ENCODE measurements at regions not wholly inside any gene's neighbourhood (a gene's known extent, or its start where the extent isn't known, plus 50 kb on each side); places are given as distances from the start of the nearest gene placed in this dataset.

DNA sequence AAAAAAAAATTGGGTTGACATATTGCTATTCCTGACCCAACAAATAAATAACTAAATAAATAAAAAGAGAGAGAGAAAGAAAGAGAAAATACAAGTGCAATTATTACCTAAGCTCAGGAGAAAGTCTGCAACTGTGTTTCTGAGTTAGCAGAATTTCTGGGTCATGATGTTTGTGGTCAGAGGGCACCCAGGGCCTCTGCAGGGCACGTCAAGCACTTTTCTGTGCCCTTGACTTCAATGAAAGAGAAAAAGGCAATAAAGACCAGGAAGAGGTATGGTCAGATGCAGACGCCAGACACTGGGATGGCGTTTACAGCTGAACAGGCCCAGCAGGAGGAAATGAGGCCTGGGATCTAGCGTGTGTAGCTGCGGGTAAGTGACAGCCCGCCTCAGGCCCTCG lies 160.9 kb upstream of the GDF10 start:
- CTCF ChIA-PET, result no interaction called here
- DNase-seq, result no peak
- POLR2A ChIA-PET, result no interaction called here
- no peaks in the 10 kb centered on the region for H3K27me3 Mint-ChIP-seq
- no peak overlapping the region for H3K4me3 Mint-ChIP-seq
- intact Hi-C loops (cut with micrococcal nuclease), result no loop called here
- no peak overlapping the region for H3K27ac Mint-ChIP-seq
- no peaks in the 10 kb centered on the region for H3K4me1 Mint-ChIP-seq (ENCODE audit: low read depth)
- H3K9me3 Mint-ChIP-seq, result no peaks in the 10 kb centered on the region
- H3K36me3 Mint-ChIP-seq, result no peaks in the 10 kb centered on the region

DNA sequence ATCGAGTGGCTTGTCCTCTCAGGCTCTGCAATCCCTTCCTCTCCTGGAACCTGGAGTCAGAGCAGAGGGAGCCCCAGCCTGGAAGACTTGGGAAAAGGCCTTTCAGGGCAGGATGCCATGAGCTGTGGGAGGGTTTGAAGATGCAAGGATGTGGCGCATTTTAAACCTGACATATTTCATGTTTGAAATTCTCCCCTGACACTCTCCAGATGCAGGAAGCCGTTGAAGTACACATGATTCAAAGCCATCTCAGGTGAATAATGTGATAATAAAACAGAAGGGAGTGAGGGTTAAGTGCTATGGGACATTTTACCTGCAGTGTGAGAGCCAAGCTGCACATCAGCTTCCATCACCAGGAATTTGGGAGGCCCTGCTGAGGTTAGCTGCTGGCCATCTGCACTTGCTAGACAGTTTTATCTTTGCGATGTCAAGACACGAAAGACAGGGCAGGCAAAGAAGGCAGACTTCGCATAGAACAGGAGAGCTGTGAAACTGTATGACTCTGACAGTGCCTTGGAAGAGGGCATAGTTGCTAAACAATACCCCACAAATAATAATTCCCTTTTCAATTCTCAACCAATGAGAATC lies 159.1 kb upstream of the GDF10 start:
- ChIA-PET POLR2A (no interaction called here), CTCF (no interaction called here)
- Mint-ChIP-seq H3K4me3 (no peak overlapping the region), H3K4me1 (ENCODE audit: low read depth) (no peaks in the 10 kb centered on the region), H3K36me3 (no peaks in the 10 kb centered on the region), H3K9me3 (no peaks in the 10 kb centered on the region), H3K27me3 (no peaks in the 10 kb centered on the region), H3K27ac (no peak overlapping the region)
- no peak for DNase-seq
- intact Hi-C loops (cut with micrococcal nuclease), result no loop called here

DNA sequence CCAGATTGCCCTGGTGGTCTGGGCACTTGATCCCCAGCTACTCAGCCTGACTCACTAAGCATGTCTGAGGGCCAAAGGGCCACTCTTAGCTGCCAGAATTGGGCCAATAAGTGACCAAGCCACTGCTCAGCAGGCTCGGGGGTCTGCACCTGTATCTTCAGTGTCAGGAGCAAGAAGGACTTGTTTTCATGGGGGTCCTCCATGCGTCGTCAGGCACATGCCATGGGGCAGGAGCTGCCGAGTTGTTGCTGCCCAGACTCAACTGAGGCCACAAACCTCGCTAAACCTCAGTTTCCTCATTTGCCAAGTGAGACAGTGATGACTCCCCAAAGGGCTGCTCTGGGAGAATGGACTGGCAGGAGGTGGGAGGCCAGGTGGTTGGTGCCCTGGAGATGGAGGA lies 158.6 kb upstream of the GDF10 start:
- Mint-ChIP-seq H3K36me3 (no peaks in the 10 kb centered on the region), H3K27me3 (no peaks in the 10 kb centered on the region), H3K9me3 (no peaks in the 10 kb centered on the region), H3K4me1 (ENCODE audit: low read depth) (no peaks in the 10 kb centered on the region), H3K4me3 (no peak overlapping the region), H3K27ac (no peak overlapping the region)
- ChIA-PET POLR2A (no interaction called here), CTCF (no interaction called here)
- intact Hi-C loops (cut with micrococcal nuclease), result no loop called here
- DNase-seq, result no peak

DNA sequence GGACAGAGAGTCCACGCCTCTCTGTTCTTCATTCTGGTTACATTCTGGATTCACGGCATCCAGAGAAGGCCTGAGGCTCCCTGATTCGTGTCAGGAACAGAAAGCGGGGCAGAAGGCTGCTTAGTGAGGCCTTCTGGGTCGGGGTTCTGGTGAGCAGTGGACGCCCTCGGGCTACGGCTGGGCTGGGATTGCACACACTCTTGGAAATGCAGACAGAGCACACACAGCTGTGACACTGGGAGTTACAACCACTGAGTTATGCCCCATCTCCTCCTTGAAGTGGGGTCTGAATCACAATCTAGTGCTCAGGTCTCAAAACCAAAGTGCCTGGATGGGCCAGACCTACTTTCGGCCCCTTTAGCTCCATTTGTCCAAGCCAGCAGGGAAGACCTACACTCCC lies 156.9 kb upstream of the GDF10 start:
- ChIA-PET POLR2A (no interaction called here), CTCF (interaction anchor here (1.4 kb wide), 1 partner anchor 96 kb away, joined by 5 read pairs; no protein-coding TSS in a partner anchor)
- Mint-ChIP-seq H3K9me3 (no peaks in the 10 kb centered on the region), H3K4me1 (ENCODE audit: low read depth) (no peaks in the 10 kb centered on the region), H3K36me3 (no peaks in the 10 kb centered on the region), H3K27ac (no peak overlapping the region), H3K4me3 (no peak overlapping the region), H3K27me3 (no peaks in the 10 kb centered on the region)
- intact Hi-C loops (cut with micrococcal nuclease), result no loop called here
- no peak for DNase-seq

DNA sequence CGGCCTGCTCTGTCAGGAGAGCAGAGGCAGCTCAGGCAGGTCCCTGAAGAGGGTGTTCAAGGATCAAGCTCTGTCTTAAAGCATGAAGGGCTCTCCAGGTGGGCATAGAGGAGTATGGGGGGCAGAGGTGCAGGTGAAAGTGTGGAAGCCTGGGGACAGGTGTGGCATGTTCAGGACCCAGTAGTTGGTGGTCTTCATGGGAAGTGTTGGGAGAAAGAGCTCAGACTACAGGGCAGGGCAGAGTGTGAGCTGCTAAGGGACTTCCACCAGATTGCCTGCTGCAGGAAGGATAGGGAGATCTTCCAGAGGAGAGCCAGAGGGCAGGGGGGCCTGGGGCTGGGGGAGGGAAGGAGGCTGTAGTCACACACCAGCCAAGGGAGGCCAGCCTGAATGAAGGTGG lies 156.5 kb upstream of the GDF10 start:
- ChIA-PET CTCF (interaction anchor here (1.4 kb wide), 1 partner anchor 96 kb away, joined by 5 read pairs; no protein-coding TSS in a partner anchor), POLR2A (no interaction called here)
- Mint-ChIP-seq H3K9me3 (no peaks in the 10 kb centered on the region), H3K27me3 (no peaks in the 10 kb centered on the region), H3K27ac (no peak overlapping the region), H3K4me1 (ENCODE audit: low read depth) (no peaks in the 10 kb centered on the region), H3K4me3 (no peak overlapping the region), H3K36me3 (no peaks in the 10 kb centered on the region)
- no peak for DNase-seq
- intact Hi-C loops (cut with micrococcal nuclease), result no loop called here

DNA sequence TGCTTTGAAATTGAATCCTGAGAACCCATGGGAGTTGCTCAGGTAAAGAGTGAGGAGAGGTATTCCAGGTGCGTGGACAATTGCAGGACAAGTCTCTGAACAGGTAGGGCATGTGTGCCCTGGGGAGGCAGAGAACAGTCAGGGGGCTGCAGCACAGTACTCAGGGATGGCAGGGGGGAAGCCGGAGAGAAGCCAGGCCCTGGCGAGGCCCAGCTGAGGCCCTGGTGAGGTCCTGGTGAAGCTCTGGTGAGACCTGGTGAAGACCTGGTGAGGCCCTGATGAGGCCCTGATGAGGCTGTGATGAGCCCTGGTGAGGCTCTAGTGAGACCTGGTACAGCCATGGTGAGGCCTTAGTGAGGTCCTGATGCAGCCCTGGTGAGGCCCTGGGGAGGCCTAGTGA lies 155.5 kb upstream of the GDF10 start:
- Mint-ChIP-seq H3K36me3 (no peaks in the 10 kb centered on the region), H3K27ac (no peak overlapping the region), H3K9me3 (no peaks in the 10 kb centered on the region), H3K4me1 (ENCODE audit: low read depth) (no peaks in the 10 kb centered on the region), H3K4me3 (no peak overlapping the region), H3K27me3 (no peaks in the 10 kb centered on the region)
- no peak for DNase-seq
- ChIA-PET CTCF (no interaction called here), POLR2A (no interaction called here)
- intact Hi-C loops (cut with micrococcal nuclease), result no loop called here

DNA sequence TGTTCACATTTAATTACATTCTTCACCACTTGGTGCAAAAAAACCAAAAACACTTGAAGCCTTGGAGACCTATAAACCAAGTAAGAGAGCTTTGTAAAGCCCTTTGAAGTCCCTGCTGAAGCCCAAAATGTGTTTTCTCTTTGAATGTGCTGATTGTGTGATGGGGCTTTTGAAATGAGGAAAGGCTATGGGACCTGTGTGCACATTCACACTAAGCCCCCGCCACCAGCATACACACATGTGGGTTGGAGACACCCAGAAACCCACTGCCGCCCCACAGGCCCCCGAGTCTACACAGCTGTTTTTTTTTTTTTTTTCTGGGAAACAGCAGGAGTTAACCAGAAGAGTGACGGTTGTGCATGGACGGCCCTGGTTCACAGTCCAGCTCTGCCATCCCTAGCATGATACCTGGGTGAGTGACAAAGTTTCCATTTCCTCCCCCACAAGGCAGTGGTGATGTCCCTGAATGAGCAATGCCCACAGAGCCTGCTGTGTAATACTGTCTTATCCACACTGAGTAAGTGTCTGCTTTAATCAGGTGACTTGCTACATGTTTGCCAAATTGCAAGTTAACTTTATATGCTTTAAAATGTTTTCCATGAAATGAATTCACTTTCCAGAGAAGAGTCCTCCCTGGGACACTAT lies 154.6 kb upstream of the GDF10 start:
- H3K9me3 Mint-ChIP-seq, result no peaks in the 10 kb centered on the region
- POLR2A ChIA-PET, result no interaction called here

DNA sequence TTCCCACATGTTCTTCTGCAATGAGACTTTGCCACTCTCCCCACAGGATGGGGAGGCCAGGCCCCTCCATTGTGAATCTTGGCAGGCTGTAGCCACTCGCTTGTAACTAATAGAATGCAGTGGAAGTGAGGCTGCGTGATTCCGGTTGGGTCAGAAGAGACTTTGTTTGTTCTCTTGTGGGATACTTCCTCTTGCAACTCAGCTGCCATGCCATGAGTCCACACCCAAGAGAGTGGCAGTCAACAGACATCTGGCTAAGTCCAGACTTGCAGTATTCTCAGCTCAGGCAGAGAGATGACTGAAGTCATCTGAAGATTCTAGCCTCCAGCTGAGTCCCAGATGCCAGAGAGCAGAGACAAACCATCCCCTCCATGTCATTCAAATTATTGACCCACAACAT lies 153.4 kb upstream of the GDF10 start:
- Mint-ChIP-seq H3K4me1 (ENCODE audit: low read depth) (no peaks in the 10 kb centered on the region), H3K4me3 (no peak overlapping the region), H3K36me3 (no peaks in the 10 kb centered on the region), H3K27ac (no peak overlapping the region), H3K27me3 (no peaks in the 10 kb centered on the region), H3K9me3 (no peaks in the 10 kb centered on the region)
- DNase-seq, result no peak
- ChIA-PET POLR2A (no interaction called here), CTCF (no interaction called here)
- intact Hi-C loops (cut with micrococcal nuclease), result no loop called here

More for the DNA sequence above, 154.6 kb upstream of the GDF10 start:
- H3K36me3 Mint-ChIP-seq, result no peaks in the 10 kb centered on the region
- H3K4me3 Mint-ChIP-seq, result no peak overlapping the region
- H3K27me3 Mint-ChIP-seq, result no peaks in the 10 kb centered on the region
- CTCF ChIA-PET, result no interaction called here
- no peaks in the 10 kb centered on the region for H3K4me1 Mint-ChIP-seq (ENCODE audit: low read depth)
- peak; percentile 38 for DNase-seq
- intact Hi-C loops (cut with micrococcal nuclease), result no loop called here
- H3K27ac Mint-ChIP-seq, result no peak overlapping the region

DNA sequence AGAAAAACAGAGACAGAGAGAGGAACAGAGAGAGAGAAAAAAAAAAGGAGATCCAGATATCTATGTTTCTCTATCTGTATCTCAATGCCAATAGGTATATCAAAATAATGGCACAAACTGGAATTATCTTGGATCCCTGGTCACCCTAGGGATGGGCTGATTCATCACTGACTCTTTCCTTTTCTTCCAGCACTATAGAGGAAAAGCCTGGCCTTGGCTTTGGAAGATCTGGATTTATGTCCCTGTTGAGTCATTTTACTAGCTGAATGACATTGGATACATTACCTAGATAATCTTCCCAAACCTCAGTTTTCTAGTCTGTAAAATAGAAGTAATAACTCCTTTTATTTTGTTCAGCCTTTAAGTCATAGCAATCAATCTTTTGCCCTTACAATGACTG lies 152.8 kb upstream of the GDF10 start:
- DNase-seq, result no peak
- intact Hi-C loops (cut with micrococcal nuclease), result no loop called here
- Mint-ChIP-seq H3K36me3 (no peaks in the 10 kb centered on the region), H3K27me3 (no peaks in the 10 kb centered on the region), H3K27ac (no peak overlapping the region), H3K4me3 (no peak overlapping the region), H3K4me1 (ENCODE audit: low read depth) (no peaks in the 10 kb centered on the region), H3K9me3 (no peaks in the 10 kb centered on the region)
- CTCF ChIA-PET, result no interaction called here
- POLR2A ChIA-PET, result no interaction called here

DNA sequence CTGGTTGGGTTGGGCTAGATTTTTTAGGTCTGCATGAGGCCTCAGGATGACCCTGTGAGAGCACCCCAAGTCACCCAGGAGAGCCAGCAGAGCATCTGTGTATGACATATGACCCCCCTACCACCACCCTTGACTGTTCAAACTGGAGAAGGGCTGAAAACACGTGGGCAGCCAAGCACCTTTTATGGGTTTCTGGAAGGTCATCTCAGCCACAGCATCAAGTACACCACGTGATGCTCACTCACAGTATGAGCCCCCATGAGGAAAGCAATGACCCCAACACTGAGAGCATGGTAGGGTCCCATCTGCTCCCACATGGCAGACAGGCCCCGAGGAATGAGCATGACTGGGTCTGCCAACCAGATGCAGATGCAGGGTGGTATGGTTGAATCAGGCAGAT lies 149.4 kb upstream of the GDF10 start:
- H3K4me1 Mint-ChIP-seq (ENCODE audit: low read depth), result peaks cover 8% of the 10 kb centered on the region
- no peak overlapping the region for H3K4me3 Mint-ChIP-seq
- intact Hi-C loops (cut with micrococcal nuclease), result no loop called here
- DNase-seq, result no peak
- H3K27ac Mint-ChIP-seq, result no peak overlapping the region
- CTCF ChIA-PET, result interaction anchor here (0.9 kb wide), 1 partner anchor 161 kb away, joined by 3 read pairs; no protein-coding TSS in a partner anchor
- H3K9me3 Mint-ChIP-seq, result peaks cover 14% of the 10 kb centered on the region
- no peaks in the 10 kb centered on the region for H3K27me3 Mint-ChIP-seq
- peaks cover under 1% of the 10 kb centered on the region for H3K36me3 Mint-ChIP-seq
- POLR2A ChIA-PET, result no interaction called here

DNA sequence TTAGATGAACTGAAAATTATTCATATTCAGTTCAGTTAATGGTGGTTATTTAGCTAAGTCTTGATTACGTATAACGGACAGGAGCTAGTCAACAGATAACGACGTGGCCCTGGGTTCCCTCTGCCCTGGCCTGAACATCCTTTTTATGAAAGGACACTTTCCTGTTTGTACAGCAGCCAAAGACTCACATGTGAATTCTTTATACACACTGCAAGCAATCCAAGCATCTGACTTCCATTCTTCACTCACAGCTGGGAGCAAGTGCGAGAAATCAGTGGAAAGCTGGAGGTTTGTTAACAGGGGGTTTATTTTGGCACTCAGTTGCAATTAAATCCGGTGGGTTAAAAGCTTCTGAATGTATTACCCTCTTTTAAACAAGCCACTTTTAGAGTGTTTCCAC lies 148.1 kb upstream of the GDF10 start:
- H3K9me3 Mint-ChIP-seq, result peaks cover 24% of the 10 kb centered on the region
- H3K27ac Mint-ChIP-seq, result no peak overlapping the region
- CTCF ChIA-PET, result interaction anchor here (0.8 to 2.1 kb wide), 4 partner anchors 27 to 109 kb away, joined by 3 to 6 read pairs (median 4); no protein-coding TSS in a partner anchor
- H3K36me3 Mint-ChIP-seq, result peaks cover 3% of the 10 kb centered on the region
- POLR2A ChIA-PET, result no interaction called here
- intact Hi-C loops (cut with micrococcal nuclease), result no loop called here
- H3K27me3 Mint-ChIP-seq, result no peaks in the 10 kb centered on the region
- H3K4me1 Mint-ChIP-seq (ENCODE audit: low read depth), result peaks cover 8% of the 10 kb centered on the region
- DNase-seq, result no peak
- no peak overlapping the region for H3K4me3 Mint-ChIP-seq

DNA sequence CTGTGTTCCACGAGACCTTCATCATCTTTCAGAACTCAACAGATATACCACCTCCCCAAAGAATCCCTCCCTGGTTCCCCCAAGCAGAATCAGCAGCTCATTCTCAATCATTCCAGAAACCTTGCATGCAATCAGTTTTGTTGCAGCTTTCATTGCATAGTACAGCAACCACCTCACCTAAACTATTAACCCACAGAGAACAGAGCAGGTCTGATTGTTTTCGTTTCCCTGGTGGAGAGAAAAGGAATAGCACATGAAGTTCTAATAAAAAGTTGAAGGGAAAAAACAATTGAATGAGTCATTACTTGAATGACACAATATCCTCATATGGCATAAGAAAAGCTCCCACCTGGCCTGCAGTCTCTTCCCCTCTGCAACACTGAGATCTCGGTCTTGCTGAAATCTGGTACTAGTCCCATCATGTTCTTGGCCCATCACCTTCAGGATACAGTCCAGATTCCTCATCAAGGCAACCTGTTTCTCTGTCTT lies 147.1 kb upstream of the GDF10 start:
- intact Hi-C loops (cut with micrococcal nuclease), result no loop called here
- CTCF ChIA-PET, result interaction anchor here (0.7 to 2.1 kb wide), 4 partner anchors 14 to 108 kb away, joined by 3 to 6 read pairs (median 4); no protein-coding TSS in a partner anchor
- DNase-seq, result no peak
- Mint-ChIP-seq H3K27me3 (no peaks in the 10 kb centered on the region), H3K4me1 (ENCODE audit: low read depth) (peaks cover 8% of the 10 kb centered on the region), H3K27ac (no peak overlapping the region), H3K36me3 (peaks cover 3% of the 10 kb centered on the region), H3K4me3 (no peak overlapping the region), H3K9me3 (peaks cover 24% of the 10 kb centered on the region)
- POLR2A ChIA-PET, result no interaction called here

DNA sequence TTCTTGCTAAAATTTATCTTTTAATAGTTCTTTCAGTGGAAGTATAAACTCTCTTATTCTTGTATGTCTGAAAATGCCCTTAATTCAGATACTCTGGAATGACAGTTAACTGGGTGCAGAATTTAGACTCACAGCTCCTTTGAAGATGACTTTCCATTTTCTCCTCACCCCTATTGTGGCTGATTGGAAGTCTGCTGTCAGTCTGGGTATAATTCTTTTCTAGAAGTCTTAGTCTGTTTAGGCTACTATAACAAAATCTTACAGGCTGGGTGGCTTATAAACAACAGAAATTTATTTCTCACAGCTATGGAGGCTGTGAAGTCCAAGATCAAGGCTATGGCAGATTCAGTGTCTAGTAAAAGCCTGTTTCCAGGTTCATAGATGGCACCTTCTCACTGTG lies 145.2 kb upstream of the GDF10 start:
- Mint-ChIP-seq H3K4me1 (ENCODE audit: low read depth) (peaks cover 8% of the 10 kb centered on the region), H3K36me3 (peaks cover 3% of the 10 kb centered on the region), H3K9me3 (peaks cover 24% of the 10 kb centered on the region), H3K27ac (no peak overlapping the region), H3K4me3 (no peak overlapping the region), H3K27me3 (no peaks in the 10 kb centered on the region)
- no peak for DNase-seq
- intact Hi-C loops (cut with micrococcal nuclease), result no loop called here
- ChIA-PET POLR2A (no interaction called here), CTCF (no interaction called here)

Data from activated CD4-positive, alpha-beta memory T cell treated with anti-CD3 and anti-CD28 coated beads for 36 hours (primary cell).